Neuronal stem cell (in vitro differentiated cells): ENCODE measurements at regions not wholly inside any gene's neighbourhood (a gene's known extent, or its start where the extent isn't known, plus 50 kb on each side); places are given as distances from the start of the nearest gene placed in this dataset.

Experiments used
- DNase-seq: peaks from one replicate; pipeline ENCODE4 v3.0.0-alpha.2; 2013; ENCODE audit warnings: low spot score
- H2AFZ ChIP-seq: one replicate; pipeline ENCODE4 v1.6.1; 2013; ENCODE audit warnings: mild to moderate bottlenecking, low read length, inconsistent platforms
- H2AK5ac ChIP-seq: 2 replicates; pipeline ENCODE4 v1.6.1; 2013; ENCODE audit warnings: low read depth, mild to moderate bottlenecking, inconsistent platforms, low read length, moderate library complexity, mixed read lengths
- H2BK120ac ChIP-seq: 2 replicates; pipeline ENCODE4 v1.6.1; 2013; ENCODE audit warnings: low read depth, mild to moderate bottlenecking, inconsistent platforms, low read length, moderate library complexity, mixed read lengths
- H2BK12ac ChIP-seq: one replicate; pipeline ENCODE4 v1.6.1; 2013; ENCODE audit warnings: low read length, inconsistent platforms
- H2BK15ac ChIP-seq: 2 replicates; pipeline ENCODE4 v1.6.1; 2013; ENCODE audit warnings: mild to moderate bottlenecking, low read length, inconsistent platforms, mixed read lengths
- H2BK5ac ChIP-seq: one replicate; pipeline ENCODE4 v1.6.1; 2013; ENCODE audit warnings: inconsistent platforms, mild to moderate bottlenecking, low read length, moderate library complexity
- H3K14ac ChIP-seq: one replicate; pipeline ENCODE4 v1.6.1; 2013; ENCODE audit warnings: low read length, inconsistent platforms
- H3K18ac ChIP-seq: 2 replicates; pipeline ENCODE4 v1.6.1; 2013; ENCODE audit warnings: low read length, inconsistent platforms
- H3K23ac ChIP-seq: 2 replicates; pipeline ENCODE4 v1.6.1; 2013; ENCODE audit warnings: low read depth, mild to moderate bottlenecking, mixed read lengths, low read length, inconsistent platforms; ENCODE audit not compliant: poor library complexity
- H3K27ac ChIP-seq: replicated peaks from 3 replicates; pipeline ENCODE4 v1.5.1; 2013; ENCODE audit warnings: low read length, inconsistent platforms
- H3K27me3 ChIP-seq, 3 experiments: 2 replicates each; pipeline ENCODE4 v1.6.1; 2013; ENCODE audit warnings: low read length in 3 of 3, mild to moderate bottlenecking in 2 of 3, inconsistent platforms in 1 of 3, low read depth in 1 of 3, mixed read lengths in 1 of 3, moderate library complexity in 1 of 3; ENCODE audit not compliant: control insufficient read depth in 3 of 3, insufficient read depth in 3 of 3
- H3K36me3 ChIP-seq, 2 donors: replicated peaks in 1 of 2; 2 replicates each; pipeline ENCODE4 v1.6.1; 2013; ENCODE audit warnings: low read length in 2 of 2; ENCODE audit not compliant: control insufficient read depth in 2 of 2, insufficient read depth in 2 of 2
- H3K4ac ChIP-seq: 2 replicates; pipeline ENCODE4 v1.6.1; 2013; ENCODE audit warnings: inconsistent platforms, mild to moderate bottlenecking, low read length, moderate library complexity
- H3K4me1 ChIP-seq, 2 donors: 1 replicate in 1 of 2; 2 replicates in 1 of 2; pipeline ENCODE4 v1.6.1; 2013; ENCODE audit warnings: low read length in 2 of 2, low read depth in 1 of 2; ENCODE audit not compliant: control insufficient read depth in 2 of 2, insufficient read depth in 1 of 2
- H3K4me2 ChIP-seq: one replicate; pipeline ENCODE4 v1.6.1; 2013; ENCODE audit warnings: mild to moderate bottlenecking, low read length, inconsistent platforms; ENCODE audit not compliant: insufficient read depth, poor library complexity, severe bottlenecking
- H3K4me3 ChIP-seq, 2 donors: 2 replicates each; pipeline ENCODE4 v1.5.1; 2013; ENCODE audit warnings: low read length in 2 of 2, mild to moderate bottlenecking in 2 of 2, inconsistent platforms in 1 of 2, moderate library complexity in 1 of 2
- H3K79me1 ChIP-seq: one replicate; pipeline ENCODE4 v1.6.1; 2013; ENCODE audit warnings: low read depth, mild to moderate bottlenecking, inconsistent platforms, low read length, moderate library complexity
- H3K9ac ChIP-seq: one replicate; pipeline ENCODE4 v1.6.1; 2013; ENCODE audit warnings: mild to moderate bottlenecking, low read depth, low read length, inconsistent platforms; ENCODE audit not compliant: poor library complexity
- H3K9me3 ChIP-seq, 2 donors: replicated peaks in 1 of 2; 2 replicates each; pipeline versions ENCODE3 to v1.6.1; 2013; ENCODE audit warnings: low read length in 2 of 2, mild to moderate bottlenecking in 2 of 2, inconsistent platforms in 1 of 2, low read depth in 1 of 2, mixed read lengths in 1 of 2, moderate library complexity in 1 of 2; ENCODE audit not compliant: control insufficient read depth in 2 of 2, insufficient read depth in 1 of 2
- H4K8ac ChIP-seq: one replicate; pipeline ENCODE4 v1.6.1; 2013; ENCODE audit warnings: low read depth, mild to moderate bottlenecking, inconsistent platforms, low read length, moderate library complexity
- H4K91ac ChIP-seq: one replicate; pipeline ENCODE4 v1.6.1; 2013; ENCODE audit warnings: low read length, low read depth, mild to moderate bottlenecking, inconsistent platforms; ENCODE audit not compliant: poor library complexity
- WGBS, 2 donors: extraction: QIAGEN DNeasy Blood & Tissue Kit; methylation state at CpG; one replicate each; pipeline ENCODE4 v1.1.7; 2013; ENCODE audit warnings: missing lambda C conversion rate in 2 of 2, mixed read lengths in 1 of 2; ENCODE audit not compliant: insufficient read length in 2 of 2, insufficient replicate concordance in 1 of 2; ENCODE audit errors: extremely low coverage in 2 of 2; 5-methylcytosine and 5-hydroxymethylcytosine counted together

GRCh38 chr1:118692143-118692542 is 296.0 kb downstream of the TBX15 start:
- Histone ChIP-seq H3K9ac (no peak overlapping the region), H3K79me1 (no peaks in the 10 kb centered on the region), H2BK15ac (no peak overlapping the region), H3K18ac (no peak overlapping the region), H3K4me2 (no peak overlapping the region), H3K14ac (no peak overlapping the region), H2BK5ac (no peak overlapping the region), H2AFZ (no peak overlapping the region), H3K9me3 (no peaks in the 10 kb centered on the region), H4K91ac (no peak overlapping the region), H3K4ac (no peak overlapping the region), H2BK12ac (no peak overlapping the region), H3K4me1 (no peaks in the 10 kb centered on the region), H3K4me3 (no peak overlapping the region), H2BK120ac (no peak overlapping the region), H3K23ac (no peak overlapping the region), H2AK5ac (no peak overlapping the region), H3K27ac (no peak overlapping the region), H4K8ac (no peak overlapping the region), H3K36me3 (no peaks in the 10 kb centered on the region), H3K27me3 (no peaks in the 10 kb centered on the region)
- DNase-seq: no peak
- WGBS, 2 donors: no CpG with 5 or more reads among the region's 1 CpG

- no CpG with 5 or more reads among the region's 2 CpGs for WGBS, 2 donors
- Histone ChIP-seq H3K36me3 (no peaks in the 10 kb centered on the region), H3K4me1 (no peaks in the 10 kb centered on the region), H3K9ac (no peak overlapping the region), H2BK5ac (no peak overlapping the region), H4K8ac (no peak overlapping the region), H2BK120ac (no peak overlapping the region), H3K18ac (no peak overlapping the region), H3K4me3 (no peak overlapping the region), H3K23ac (no peak overlapping the region), H3K27ac (no peak overlapping the region), H3K9me3 (no peaks in the 10 kb centered on the region), H2BK15ac (no peak overlapping the region), H4K91ac (no peak overlapping the region), H3K79me1 (no peaks in the 10 kb centered on the region), H2AFZ (no peak overlapping the region), H2BK12ac (no peak overlapping the region), H3K14ac (no peak overlapping the region), H2AK5ac (no peak overlapping the region), H3K4ac (no peak overlapping the region), H3K27me3 (no peaks in the 10 kb centered on the region), H3K4me2 (no peak overlapping the region)
- DNase-seq: no peak
Measured at GRCh38 chr1:118688891-118689290, 299.3 kb downstream of the TBX15 start.

- no peak overlapping the region for H3K14ac ChIP-seq
- H3K4me2 ChIP-seq: no peak overlapping the region
- no peak overlapping the region for H3K4ac ChIP-seq
- no peak overlapping the region for H3K9ac ChIP-seq
- H3K4me1 ChIP-seq: no peaks in the 10 kb centered on the region
- no peak overlapping the region for H2BK5ac ChIP-seq
- no peak overlapping the region for H2AFZ ChIP-seq
- whole genome bisulfite sequencing, 2 donors: 100% methylated on average over 1 of the region's 2 CpGs; no CpG with 5 or more reads in 1 of the 2 donors
- no peaks in the 10 kb centered on the region for H3K36me3 ChIP-seq
- no peak overlapping the region for H2BK15ac ChIP-seq
- no peak for DNase-seq
- no peak overlapping the region for H4K91ac ChIP-seq
- no peaks in the 10 kb centered on the region for H3K9me3 ChIP-seq
- no peak overlapping the region for H4K8ac ChIP-seq
- H3K23ac ChIP-seq: no peak overlapping the region
- H3K79me1 ChIP-seq: no peaks in the 10 kb centered on the region
- H3K27me3 ChIP-seq: no peaks in the 10 kb centered on the region
- no peak overlapping the region for H2BK12ac ChIP-seq
- no peak overlapping the region for H3K18ac ChIP-seq
- H3K27ac ChIP-seq: no peak overlapping the region
- no peak overlapping the region for H2BK120ac ChIP-seq
- no peak overlapping the region for H2AK5ac ChIP-seq
- H3K4me3 ChIP-seq: no peak overlapping the region
Measured at GRCh38 chr1:118661769-118662320, 326.3 kb downstream of the TBX15 start.

- Histone ChIP-seq H2AFZ (no peak overlapping the region), H3K36me3 (no peaks in the 10 kb centered on the region), H3K23ac (no peak overlapping the region), H3K4me1 (no peaks in the 10 kb centered on the region), H2BK5ac (no peak overlapping the region), H3K27ac (no peak overlapping the region), H3K9me3 (no peaks in the 10 kb centered on the region), H2BK12ac (no peak overlapping the region), H3K4ac (no peak overlapping the region), H3K9ac (no peak overlapping the region), H2BK120ac (no peak overlapping the region), H3K27me3 (no peaks in the 10 kb centered on the region), H2BK15ac (no peak overlapping the region), H2AK5ac (no peak overlapping the region), H4K8ac (no peak overlapping the region), H3K4me2 (no peak overlapping the region), H3K79me1 (no peaks in the 10 kb centered on the region), H3K14ac (no peak overlapping the region), H4K91ac (no peak overlapping the region), H3K18ac (no peak overlapping the region), H3K4me3 (no peak overlapping the region)
- no CpG with 5 or more reads among the region's 1 CpG for WGBS, 2 donors
- DNase-seq: no peak
Measured at GRCh38 chr1:118660769-118661168, 327.4 kb downstream of the TBX15 start.
